HEK293 (cell line): ENCODE measurements at regions not wholly inside any gene's neighbourhood (a gene's known extent, or its start where the extent isn't known, plus 50 kb on each side); places are given as distances from the start of the nearest gene placed in this dataset.

Experiments used
- BCL11A ChIP-seq: fragments of 450-650 bp; formaldehyde crosslinking; IDR thresholded peaks from 2 replicates; pipeline ENCODE4 v1.5.1; 2016; ENCODE audit warnings: low read depth, missing biosample characterization, missing genetic modification characterization
- GLI4 ChIP-seq: fragments of 450-650 bp; formaldehyde crosslinking; IDR thresholded peaks from 2 replicates; pipeline ENCODE4 v1.5.1; 2016; ENCODE audit warnings: missing biosample characterization, missing genetic modification characterization
- PRDM1 ChIP-seq: fragments of 450-650 bp; formaldehyde crosslinking; IDR thresholded peaks from 2 replicates; pipeline ENCODE4; 2016; ENCODE audit warnings: missing biosample characterization, missing genetic modification characterization
- REPIN1 ChIP-seq: fragments of 450-650 bp; formaldehyde crosslinking; IDR thresholded peaks from 2 replicates; pipeline ENCODE4 v1.5.1; 2017; ENCODE audit warnings: missing biosample characterization, missing genetic modification characterization, low read depth
- YY1 ChIP-seq: fragments of 450-650 bp; formaldehyde crosslinking; IDR thresholded peaks from 2 replicates; pipeline ENCODE4 v1.5.1; 2018; ENCODE audit warnings: missing biosample characterization, missing genetic modification characterization
- ZNF23 ChIP-seq: fragments of 450-650 bp; formaldehyde crosslinking; IDR thresholded peaks from 2 replicates; pipeline ENCODE4 v1.5.1; 2016; ENCODE audit warnings: missing biosample characterization, missing genetic modification characterization, borderline replicate concordance
- ZNF302 ChIP-seq: fragments of 450-650 bp; formaldehyde crosslinking; IDR thresholded peaks from 2 replicates; pipeline ENCODE4 v1.5.1; 2016; ENCODE audit warnings: missing biosample characterization, missing genetic modification characterization, low read depth
- TF ChIP-seq, protein P1 (sequence below): fragments of 450-650 bp; formaldehyde crosslinking; IDR thresholded peaks from 2 replicates; pipeline ENCODE4 v1.5.1; 2016; ENCODE audit warnings: missing biosample characterization, missing genetic modification characterization
- TF ChIP-seq, protein P2 (sequence below): fragments of 450-650 bp; formaldehyde crosslinking; IDR thresholded peaks from 2 replicates; pipeline ENCODE4 v1.5.1; 2016; ENCODE audit warnings: missing biosample characterization, missing genetic modification characterization
- TF ChIP-seq, protein P3 (sequence below): fragments of 450-650 bp; formaldehyde crosslinking; IDR thresholded peaks from 2 replicates; pipeline ENCODE4 v1.5.1; 2016; ENCODE audit warnings: missing biosample characterization, missing genetic modification characterization

DNA sequence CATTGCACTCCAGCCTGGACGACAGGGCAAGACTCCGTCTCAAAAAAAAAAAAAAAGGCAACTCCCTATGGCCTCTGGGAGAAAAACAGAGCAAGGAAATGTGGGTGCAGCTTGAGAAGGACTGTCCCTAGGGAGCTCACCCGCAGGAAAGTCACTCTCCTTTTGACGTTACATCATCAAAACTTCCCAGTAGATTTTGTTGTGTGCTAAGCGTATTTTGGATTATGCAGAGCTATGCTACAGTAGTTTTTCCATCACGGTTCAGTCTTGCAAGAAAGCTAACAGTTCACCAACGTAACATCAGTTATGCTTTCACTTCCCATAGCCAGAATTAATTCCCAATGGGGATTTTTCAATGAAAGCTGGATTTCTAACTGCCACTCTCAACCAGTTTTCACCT lies 138.8 kb downstream of the HSD17B3 start:
- TF ChIP-seq PRDM1 (tag by site-specific recombination) (no peak), REPIN1 (tag by site-specific recombination) (no peak), YY1 (no peak), ZNF302 (no peak), GLI4 (no peak), BCL11A (no peak), ZNF23 (tag by site-specific recombination) (no peak)
- TF ChIP-seq, protein P1, sequence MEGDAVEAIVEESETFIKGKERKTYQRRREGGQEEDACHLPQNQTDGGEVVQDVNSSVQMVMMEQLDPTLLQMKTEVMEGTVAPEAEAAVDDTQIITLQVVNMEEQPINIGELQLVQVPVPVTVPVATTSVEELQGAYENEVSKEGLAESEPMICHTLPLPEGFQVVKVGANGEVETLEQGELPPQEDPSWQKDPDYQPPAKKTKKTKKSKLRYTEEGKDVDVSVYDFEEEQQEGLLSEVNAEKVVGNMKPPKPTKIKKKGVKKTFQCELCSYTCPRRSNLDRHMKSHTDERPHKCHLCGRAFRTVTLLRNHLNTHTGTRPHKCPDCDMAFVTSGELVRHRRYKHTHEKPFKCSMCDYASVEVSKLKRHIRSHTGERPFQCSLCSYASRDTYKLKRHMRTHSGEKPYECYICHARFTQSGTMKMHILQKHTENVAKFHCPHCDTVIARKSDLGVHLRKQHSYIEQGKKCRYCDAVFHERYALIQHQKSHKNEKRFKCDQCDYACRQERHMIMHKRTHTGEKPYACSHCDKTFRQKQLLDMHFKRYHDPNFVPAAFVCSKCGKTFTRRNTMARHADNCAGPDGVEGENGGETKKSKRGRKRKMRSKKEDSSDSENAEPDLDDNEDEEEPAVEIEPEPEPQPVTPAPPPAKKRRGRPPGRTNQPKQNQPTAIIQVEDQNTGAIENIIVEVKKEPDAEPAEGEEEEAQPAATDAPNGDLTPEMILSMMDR (tag by site-specific recombination) = no peak
- TF ChIP-seq, protein P2, sequence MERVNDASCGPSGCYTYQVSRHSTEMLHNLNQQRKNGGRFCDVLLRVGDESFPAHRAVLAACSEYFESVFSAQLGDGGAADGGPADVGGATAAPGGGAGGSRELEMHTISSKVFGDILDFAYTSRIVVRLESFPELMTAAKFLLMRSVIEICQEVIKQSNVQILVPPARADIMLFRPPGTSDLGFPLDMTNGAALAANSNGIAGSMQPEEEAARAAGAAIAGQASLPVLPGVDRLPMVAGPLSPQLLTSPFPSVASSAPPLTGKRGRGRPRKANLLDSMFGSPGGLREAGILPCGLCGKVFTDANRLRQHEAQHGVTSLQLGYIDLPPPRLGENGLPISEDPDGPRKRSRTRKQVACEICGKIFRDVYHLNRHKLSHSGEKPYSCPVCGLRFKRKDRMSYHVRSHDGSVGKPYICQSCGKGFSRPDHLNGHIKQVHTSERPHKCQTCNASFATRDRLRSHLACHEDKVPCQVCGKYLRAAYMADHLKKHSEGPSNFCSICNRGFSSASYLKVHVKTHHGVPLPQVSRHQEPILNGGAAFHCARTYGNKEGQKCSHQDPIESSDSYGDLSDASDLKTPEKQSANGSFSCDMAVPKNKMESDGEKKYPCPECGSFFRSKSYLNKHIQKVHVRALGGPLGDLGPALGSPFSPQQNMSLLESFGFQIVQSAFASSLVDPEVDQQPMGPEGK (tag by site-specific recombination) = no peak
- TF ChIP-seq, protein P3, sequence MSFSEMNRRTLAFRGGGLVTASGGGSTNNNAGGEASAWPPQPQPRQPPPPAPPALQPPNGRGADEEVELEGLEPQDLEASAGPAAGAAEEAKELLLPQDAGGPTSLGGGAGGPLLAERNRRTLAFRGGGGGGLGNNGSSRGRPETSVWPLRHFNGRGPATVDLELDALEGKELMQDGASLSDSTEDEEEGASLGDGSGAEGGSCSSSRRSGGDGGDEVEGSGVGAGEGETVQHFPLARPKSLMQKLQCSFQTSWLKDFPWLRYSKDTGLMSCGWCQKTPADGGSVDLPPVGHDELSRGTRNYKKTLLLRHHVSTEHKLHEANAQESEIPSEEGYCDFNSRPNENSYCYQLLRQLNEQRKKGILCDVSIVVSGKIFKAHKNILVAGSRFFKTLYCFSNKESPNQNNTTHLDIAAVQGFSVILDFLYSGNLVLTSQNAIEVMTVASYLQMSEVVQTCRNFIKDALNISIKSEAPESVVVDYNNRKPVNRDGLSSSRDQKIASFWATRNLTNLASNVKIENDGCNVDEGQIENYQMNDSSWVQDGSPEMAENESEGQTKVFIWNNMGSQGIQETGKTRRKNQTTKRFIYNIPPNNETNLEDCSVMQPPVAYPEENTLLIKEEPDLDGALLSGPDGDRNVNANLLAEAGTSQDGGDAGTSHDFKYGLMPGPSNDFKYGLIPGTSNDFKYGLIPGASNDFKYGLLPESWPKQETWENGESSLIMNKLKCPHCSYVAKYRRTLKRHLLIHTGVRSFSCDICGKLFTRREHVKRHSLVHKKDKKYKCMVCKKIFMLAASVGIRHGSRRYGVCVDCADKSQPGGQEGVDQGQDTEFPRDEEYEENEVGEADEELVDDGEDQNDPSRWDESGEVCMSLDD = no peak
